ENCODE measurements at regions not wholly inside any gene's neighbourhood (a gene's known extent, or its start where the extent isn't known, plus 50 kb on each side); places are given as distances from the start of the nearest gene placed in this dataset.

GRCh38 chr18:70384181-70384790 is 95.4 kb downstream of the SOCS6 start:
- no peak for DNase-seq (ENCODE audit: extremely low spot score)
- POLR2A ChIA-PET = no interaction called here
- TF ChIP-seq ARNT (IDR thresholded peaks at IDR 0.05) (no peak), HDGF (IDR thresholded peaks at IDR 0.05; ENCODE audit: borderline replicate concordance) (no peak), SP1 (IDR thresholded peaks at IDR 0.05) (no peak), FOXK2 (IDR thresholded peaks at IDR 0.05) (no peak), L3MBTL2 (conservative IDR thresholded peaks at IDR 0.05) (no peak), PKNOX1 (IDR thresholded peaks at IDR 0.05) (no peak)
- CTCF ChIA-PET = interaction anchor here (0.7 to 1.2 kb wide), 2 partner anchors 16 to 24 kb away, joined by 3 to 4 read pairs; no protein-coding TSS in a partner anchor

GRCh38 chr18:70382992-70383717 is 94.3 kb downstream of the SOCS6 start:
- TF ChIP-seq LEF1 (IDR thresholded peaks at IDR 0.05; ENCODE audit: borderline replicate concordance) (no peak), PKNOX1 (IDR thresholded peaks at IDR 0.05) (no peak), ELF4 (IDR thresholded peaks at IDR 0.05) (no peak), FOXK2 (IDR thresholded peaks at IDR 0.05) (no peak), ARNT (IDR thresholded peaks at IDR 0.05) (no peak), TARDBP (IDR thresholded peaks at IDR 0.05) (no peak), SUZ12 (IDR thresholded peaks at IDR 0.05) (no peak), L3MBTL2 (conservative IDR thresholded peaks at IDR 0.05) (no peak), CTBP1 (IDR thresholded peaks at IDR 0.05; ENCODE audit: borderline replicate concordance) (no peak), SP1 (IDR thresholded peaks at IDR 0.05) (no peak), FOXA1 (IDR thresholded peaks at IDR 0.05) (no peak), NFRKB (IDR thresholded peaks at IDR 0.05) (no peak), ZNF384 (IDR thresholded peaks at IDR 0.05) (no peak), HDGF (IDR thresholded peaks at IDR 0.05; ENCODE audit: borderline replicate concordance) (no peak), FOXM1 (IDR thresholded peaks at IDR 0.05; ENCODE audit: borderline replicate concordance) (no peak)
- no peak for DNase-seq (ENCODE audit: extremely low spot score)
- CTCF ChIA-PET = no interaction called here
- POLR2A ChIA-PET = no interaction called here

- no peak for TF ChIP-seq PKNOX1 (IDR thresholded peaks at IDR 0.05)
- TF ChIP-seq L3MBTL2 (conservative IDR thresholded peaks at IDR 0.05) = no peak
- no peak for TF ChIP-seq ELF4 (IDR thresholded peaks at IDR 0.05)
- no peak for DNase-seq (ENCODE audit: extremely low spot score)
- ChIA-PET CTCF (no interaction called here), POLR2A (no interaction called here)
Measured at GRCh38 chr18:70382017-70382416, 93.2 kb downstream of the SOCS6 start.

- DNase-seq (ENCODE audit: extremely low spot score) = no peak
- peak; percentile 38 for TF ChIP-seq PKNOX1 (IDR thresholded peaks at IDR 0.05)
- no peak for TF ChIP-seq BHLHE40 (IDR thresholded peaks at IDR 0.05; ENCODE audit: borderline replicate concordance)
- no peak for TF ChIP-seq FOXM1 (IDR thresholded peaks at IDR 0.05; ENCODE audit: borderline replicate concordance)
- no peak for TF ChIP-seq TARDBP (IDR thresholded peaks at IDR 0.05)
- TF ChIP-seq FOXK2 (IDR thresholded peaks at IDR 0.05) = no peak
- CTCF ChIA-PET = no interaction called here
- POLR2A ChIA-PET = no interaction called here
Measured at GRCh38 chr18:70380915-70381896, 92.4 kb downstream of the SOCS6 start.
